NCI-H1694 treated with DMSO at 0.1 percent for 48 hours (cell line): ENCODE measurements at regions not wholly inside any gene's neighbourhood (a gene's known extent, or its start where the extent isn't known, plus 50 kb on each side); places are given as distances from the start of the nearest gene placed in this dataset.

ENCODE experiments used
- DNase-seq: peaks from one replicate; lab custom pipeline; 2025; lab: John Stamatoyannopoulos, UW

- DNase-seq, result no peak
Measured at GRCh38 chr7:25395976-25396375, 167.7 kb upstream of the NPVF start.

GRCh38 chr7:25396668-25397067 is 168.4 kb upstream of the NPVF start:
- no peak for DNase-seq

GRCh38 chr7:25398418-25398817 is 170.1 kb upstream of the NPVF start:
- DNase-seq, result no peak

GRCh38 chr7:25399000-25399750 is 170.9 kb upstream of the NPVF start:
- no peak for DNase-seq

- DNase-seq, result no peak
Measured at GRCh38 chr7:25402532-25402931, 174.2 kb upstream of the NPVF start.

- DNase-seq, result no peak
Measured at GRCh38 chr7:25405736-25406135, 177.4 kb upstream of the NPVF start.

- DNase-seq, result no peak
Measured at GRCh38 chr7:25407053-25407452, 178.8 kb upstream of the NPVF start.

GRCh38 chr7:25408012-25408687 is 179.9 kb upstream of the NPVF start:
- DNase-seq, result no peak

- no peak for DNase-seq
Measured at GRCh38 chr7:25408876-25409275, 180.6 kb upstream of the NPVF start.

- no peak for DNase-seq
Measured at GRCh38 chr7:25409897-25410636, 181.8 kb upstream of the NPVF start.

- DNase-seq, result no peak
Measured at GRCh38 chr7:25420771-25421170, 192.5 kb upstream of the NPVF start.

GRCh38 chr7:25424113-25424512 is 195.8 kb upstream of the NPVF start:
- no peak for DNase-seq

- DNase-seq, result no peak
Measured at GRCh38 chr7:25424855-25425254, 196.6 kb upstream of the NPVF start.

- DNase-seq, result no peak
Measured at GRCh38 chr7:25427721-25428120, 199.4 kb upstream of the NPVF start.

- no peak for DNase-seq
Measured at GRCh38 chr7:25429731-25430130, 201.4 kb upstream of the NPVF start.

- DNase-seq, result no peak
Measured at GRCh38 chr7:25430200-25430931, 202.1 kb upstream of the NPVF start.

GRCh38 chr7:25431956-25432450 is 203.7 kb upstream of the NPVF start:
- DNase-seq, result no peak

- no peak for DNase-seq
Measured at GRCh38 chr7:25432807-25433206, 204.5 kb upstream of the NPVF start.

- no peak for DNase-seq
Measured at GRCh38 chr7:25436413-25436812, 208.1 kb upstream of the NPVF start.

- DNase-seq, result no peak
Measured at GRCh38 chr7:25437308-25437707, 209.0 kb upstream of the NPVF start.

- no peak for DNase-seq
Measured at GRCh38 chr7:25444991-25445390, 216.7 kb upstream of the NPVF start.

GRCh38 chr7:25448301-25448700 is 220.0 kb upstream of the NPVF start:
- no peak for DNase-seq
